ENCODE measurements at regions not wholly inside any gene's neighbourhood (a gene's known extent, or its start where the extent isn't known, plus 50 kb on each side); places are given as distances from the start of the nearest gene placed in this dataset.
A peak's percentile ranks its signal among the peaks of the same experiment; 100 is the strongest.

GRCh38 chr14:30275604-30276003 is 283.4 kb upstream of the G2E3 start:
- TF ChIP-seq TEAD4 (IDR thresholded peaks at IDR 0.05) (no peak), REST (IDR thresholded peaks at IDR 0.05; ENCODE audit: low read depth) (no peak), TAF1 (IDR thresholded peaks at IDR 0.05; ENCODE audit: low read depth) (no peak), CREB1 (IDR thresholded peaks at IDR 0.05; ENCODE audit: low read depth) (no peak), EP300 (IDR thresholded peaks at IDR 0.05; ENCODE audit: borderline replicate concordance) (no peak), USF1 (IDR thresholded peaks at IDR 0.05) (no peak), ZBTB7A (IDR thresholded peaks at IDR 0.05; ENCODE audit: low read depth) (no peak), YY1 (IDR thresholded peaks at IDR 0.05; ENCODE audit: low read depth) (no peak), RAD21 (IDR thresholded peaks at IDR 0.05; ENCODE audit: low read depth) (no peak), NFIC (IDR thresholded peaks at IDR 0.05) (no peak), MAX (IDR thresholded peaks at IDR 0.05) (no peak), CEBPB (IDR thresholded peaks at IDR 0.05) (no peak), FOXM1 (IDR thresholded peaks at IDR 0.05; ENCODE audit: borderline replicate concordance, low read depth) (no peak), EGR1 (IDR thresholded peaks at IDR 0.05) (no peak), TCF12 (IDR thresholded peaks at IDR 0.05; ENCODE audit: low read depth) (no peak)

DNA sequence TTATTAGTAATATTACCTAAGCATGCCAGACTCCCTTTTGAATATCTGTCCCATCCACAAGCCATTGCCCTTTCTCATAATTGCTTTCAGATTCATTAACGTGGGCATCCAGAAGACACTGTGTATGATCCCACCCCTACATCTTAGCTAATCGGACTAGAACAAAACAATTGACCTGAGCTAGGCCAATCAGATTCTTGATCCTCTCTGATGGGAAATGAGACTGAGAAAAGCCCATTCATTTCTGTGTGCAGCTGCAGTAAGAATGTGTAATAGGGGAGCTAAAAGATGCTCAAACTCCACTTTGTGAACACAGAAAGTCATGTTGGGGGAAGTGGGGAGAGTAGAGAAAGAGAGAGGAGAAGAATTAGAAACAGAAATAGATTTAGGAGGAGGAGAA is 281.7 kb upstream of the G2E3 start:
- TF ChIP-seq TAF1 (IDR thresholded peaks at IDR 0.05; ENCODE audit: low read depth) (no peak), TCF12 (IDR thresholded peaks at IDR 0.05; ENCODE audit: low read depth) (no peak), ZBTB7A (IDR thresholded peaks at IDR 0.05; ENCODE audit: low read depth) (no peak), REST (IDR thresholded peaks at IDR 0.05; ENCODE audit: low read depth) (no peak), FOXM1 (IDR thresholded peaks at IDR 0.05; ENCODE audit: borderline replicate concordance, low read depth) (no peak), TEAD4 (IDR thresholded peaks at IDR 0.05) (no peak), EGR1 (IDR thresholded peaks at IDR 0.05) (no peak), RAD21 (IDR thresholded peaks at IDR 0.05; ENCODE audit: low read depth) (no peak), CEBPB (IDR thresholded peaks at IDR 0.05) (no peak), MAX (IDR thresholded peaks at IDR 0.05) (no peak), YY1 (IDR thresholded peaks at IDR 0.05; ENCODE audit: low read depth) (no peak), EP300 (IDR thresholded peaks at IDR 0.05; ENCODE audit: borderline replicate concordance) (no peak), NFIC (IDR thresholded peaks at IDR 0.05) (no peak), CREB1 (IDR thresholded peaks at IDR 0.05; ENCODE audit: low read depth) (no peak), USF1 (IDR thresholded peaks at IDR 0.05) (no peak)

- no peak for TF ChIP-seq TCF12 (IDR thresholded peaks at IDR 0.05; ENCODE audit: low read depth)
- TF ChIP-seq REST (IDR thresholded peaks at IDR 0.05; ENCODE audit: low read depth): no peak
- TF ChIP-seq EP300 (IDR thresholded peaks at IDR 0.05; ENCODE audit: borderline replicate concordance): no peak
- TF ChIP-seq RAD21 (IDR thresholded peaks at IDR 0.05; ENCODE audit: low read depth): peak; percentile 57
- TF ChIP-seq TAF1 (IDR thresholded peaks at IDR 0.05; ENCODE audit: low read depth): no peak
Measured at GRCh38 chr14:30283822-30284446, 275.0 kb upstream of the G2E3 start.

DNA sequence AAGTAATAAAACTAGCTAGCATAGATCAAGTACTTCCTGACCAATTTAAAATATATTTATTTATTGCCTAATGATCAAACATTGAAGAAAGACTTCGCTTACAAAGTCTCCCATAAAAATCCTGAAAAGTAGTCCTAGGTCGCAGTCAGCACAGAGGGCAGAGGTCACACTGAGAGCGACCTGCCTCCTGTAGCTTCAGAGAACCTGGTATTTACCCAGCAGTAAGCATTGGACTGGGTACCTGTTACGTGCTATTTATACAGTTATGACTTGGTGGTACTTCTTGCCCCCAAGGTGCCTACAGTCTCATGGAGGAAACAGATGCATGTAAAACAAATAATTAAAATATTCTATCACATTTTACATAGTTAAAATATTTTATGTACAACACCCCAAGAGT is 274.1 kb upstream of the G2E3 start:
- TF ChIP-seq REST (IDR thresholded peaks at IDR 0.05; ENCODE audit: low read depth) (no peak), EP300 (IDR thresholded peaks at IDR 0.05; ENCODE audit: borderline replicate concordance) (no peak), EGR1 (IDR thresholded peaks at IDR 0.05) (no peak), CEBPB (IDR thresholded peaks at IDR 0.05) (no peak)
